DMS 273 (cell line): ENCODE measurements at regions not wholly inside any gene's neighbourhood (a gene's known extent, or its start where the extent isn't known, plus 50 kb on each side); places are given as distances from the start of the nearest gene placed in this dataset.
"Not testable (repeated sequence)": the region's sequence is repeated elsewhere in the genome, so short reads cannot be mapped to it uniquely, and the experiment has no call there.

Experiments used
- DNase-seq: peaks from one replicate; lab custom pipeline; 2025; ENCODE audit not compliant: unreplicated experiment; lab: John Stamatoyannopoulos, UW

GRCh38 chr19:27890206-27890605 is 1322.7 kb downstream of the UQCRFS1 start:
- DNase-seq: no peak

DNA sequence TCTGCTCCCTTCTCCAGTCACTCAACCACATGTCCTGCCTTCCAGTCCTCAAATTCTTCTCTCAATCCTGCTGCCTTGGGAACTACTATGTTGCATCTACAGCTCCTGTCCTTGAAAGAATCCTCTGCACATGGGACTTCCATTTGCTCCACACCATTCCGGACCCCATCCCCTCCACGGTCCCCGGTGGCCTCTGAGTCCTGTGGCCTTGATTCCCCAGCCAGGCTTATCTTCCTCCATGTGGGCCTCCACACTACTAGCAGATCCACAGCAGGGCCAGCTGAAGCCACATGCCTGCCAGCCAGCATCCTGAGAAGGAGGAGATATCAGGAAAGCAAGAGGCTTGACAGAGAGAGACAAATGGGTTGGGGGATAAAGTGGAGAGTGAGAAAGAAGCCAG is 1323.8 kb downstream of the UQCRFS1 start:
- no peak for DNase-seq

- DNase-seq: no peak
These were observed 1325.0 kb downstream of the UQCRFS1 start for GRCh38 chr19:27887946-27888345.

DNA sequence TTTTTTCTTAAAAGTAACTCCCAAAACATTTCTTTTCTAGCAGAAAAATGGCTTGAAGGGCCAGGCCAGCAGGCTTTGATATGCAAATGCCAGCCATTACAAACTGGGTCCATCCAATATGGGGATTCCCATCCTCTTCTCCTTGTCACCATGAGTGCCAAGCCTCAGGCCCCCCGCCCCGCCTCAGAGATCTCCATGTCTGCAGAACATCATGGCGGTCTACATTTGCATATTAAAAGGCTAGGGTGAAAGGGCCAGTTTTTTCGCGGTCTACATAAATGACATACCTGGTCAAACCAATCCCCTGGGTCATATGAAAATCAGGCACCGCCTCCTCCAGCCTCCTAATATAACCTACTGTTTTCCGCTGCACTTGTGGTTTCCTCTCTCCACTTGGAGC is 1327.6 kb downstream of the UQCRFS1 start:
- no peak for DNase-seq

DNA sequence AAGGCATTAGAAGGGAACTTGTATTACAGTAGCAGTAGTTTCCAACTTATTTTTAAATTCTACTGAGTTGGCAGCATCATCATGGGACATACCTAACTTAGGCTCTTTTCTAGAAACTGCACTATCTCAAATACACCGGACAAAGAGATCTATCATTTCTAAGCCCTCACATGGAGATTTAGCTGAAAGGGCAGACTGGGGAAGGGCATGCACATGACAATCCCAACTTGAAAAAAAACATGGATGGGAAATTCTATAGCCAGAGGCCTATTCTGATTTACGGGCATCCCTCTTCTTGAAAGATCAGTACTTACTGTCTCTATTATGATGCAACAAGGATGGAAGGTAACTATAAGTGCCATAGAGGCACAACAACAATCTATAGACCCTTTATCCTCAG is 1328.6 kb downstream of the UQCRFS1 start:
- DNase-seq: no peak

DNA sequence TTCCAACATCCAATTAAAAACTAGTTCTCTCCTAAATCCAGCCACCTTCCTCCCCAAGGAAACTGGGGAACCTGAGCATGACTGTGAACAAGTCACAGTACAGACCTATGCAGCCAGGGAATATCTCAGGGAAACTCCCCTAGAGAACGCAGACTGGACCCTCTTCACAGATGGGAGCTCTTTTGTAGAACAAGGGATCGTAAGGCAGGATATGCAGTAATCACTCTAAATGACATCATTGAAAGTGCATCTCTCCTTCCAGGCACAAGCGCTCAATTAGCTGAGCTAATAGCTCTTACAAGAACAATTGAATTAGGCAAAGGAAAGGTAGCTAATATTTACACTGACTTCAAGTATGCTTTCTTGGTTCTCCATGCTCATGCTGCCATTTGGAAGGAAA is 1331.7 kb downstream of the UQCRFS1 start:
- no peak for DNase-seq

DNA sequence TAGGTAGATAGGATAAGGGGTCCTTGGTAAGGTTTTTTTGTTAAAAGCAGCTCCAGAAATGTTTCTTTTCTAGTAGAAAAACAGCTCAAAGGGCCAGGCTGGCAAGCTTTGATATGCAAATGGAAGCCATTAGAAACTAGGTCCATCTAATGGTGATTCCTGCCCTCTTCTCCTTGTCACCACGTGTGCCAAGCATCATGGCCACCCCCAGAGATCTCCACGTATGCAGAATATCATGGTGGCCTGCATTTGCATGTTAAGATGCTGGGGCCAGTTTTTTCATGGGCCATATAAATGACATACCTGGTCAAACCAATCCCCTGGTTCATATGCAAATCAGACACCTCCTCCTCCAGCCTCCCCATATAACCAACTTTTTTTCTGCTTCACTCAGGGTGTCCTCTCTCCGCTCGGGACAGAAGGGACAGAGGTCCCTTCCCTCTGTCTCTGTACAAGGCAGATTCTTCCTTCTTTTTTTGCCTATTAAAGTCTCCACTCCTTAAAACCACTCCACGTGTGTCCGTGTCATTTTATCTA is 1335.9 kb downstream of the UQCRFS1 start:
- no peak for DNase-seq

DNA sequence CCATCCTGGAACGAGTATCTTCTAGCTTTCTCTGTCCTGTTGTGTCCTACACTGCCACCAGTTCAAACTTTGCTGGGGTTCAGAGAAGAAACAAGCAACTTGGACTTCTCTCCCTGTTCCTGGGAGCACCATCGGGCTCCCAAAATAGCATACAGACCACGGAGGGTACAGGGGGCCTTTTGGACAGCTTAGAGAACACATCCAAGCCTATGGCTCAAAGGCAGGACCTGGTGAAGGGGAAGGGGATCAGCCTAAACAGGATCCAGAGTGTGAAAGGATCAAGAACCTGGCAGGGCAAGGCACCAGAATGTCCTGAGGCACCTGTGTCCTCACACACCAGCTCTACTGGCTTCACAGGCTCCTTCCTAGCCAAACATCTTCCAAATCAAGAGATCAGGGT is 1336.5 kb downstream of the UQCRFS1 start:
- DNase-seq: no peak

- no peak for DNase-seq
These were observed 1340.6 kb downstream of the UQCRFS1 start for GRCh38 chr19:27872370-27872769.

GRCh38 chr19:27870293-27870692 is 1342.7 kb downstream of the UQCRFS1 start:
- no peak for DNase-seq

DNA sequence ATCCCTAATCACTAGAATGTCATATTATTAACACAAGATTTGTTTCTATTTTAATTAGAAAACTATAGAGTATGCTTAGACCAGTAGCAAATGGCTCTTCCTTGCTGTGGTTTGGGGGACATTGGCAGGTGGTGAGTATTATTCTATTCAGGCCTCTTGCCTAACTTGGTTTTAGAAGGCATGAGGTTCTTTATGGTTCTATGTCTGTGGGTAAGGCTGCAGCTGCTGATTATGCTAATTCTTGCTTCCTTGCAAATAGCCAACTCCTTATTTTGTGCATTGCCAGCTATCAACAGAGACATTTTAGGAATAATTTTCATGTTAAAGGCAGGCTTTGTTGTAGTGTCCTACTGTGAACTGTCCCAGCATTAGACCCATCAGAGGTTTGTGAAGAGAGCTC is 1344.9 kb downstream of the UQCRFS1 start:
- no peak for DNase-seq

DNA sequence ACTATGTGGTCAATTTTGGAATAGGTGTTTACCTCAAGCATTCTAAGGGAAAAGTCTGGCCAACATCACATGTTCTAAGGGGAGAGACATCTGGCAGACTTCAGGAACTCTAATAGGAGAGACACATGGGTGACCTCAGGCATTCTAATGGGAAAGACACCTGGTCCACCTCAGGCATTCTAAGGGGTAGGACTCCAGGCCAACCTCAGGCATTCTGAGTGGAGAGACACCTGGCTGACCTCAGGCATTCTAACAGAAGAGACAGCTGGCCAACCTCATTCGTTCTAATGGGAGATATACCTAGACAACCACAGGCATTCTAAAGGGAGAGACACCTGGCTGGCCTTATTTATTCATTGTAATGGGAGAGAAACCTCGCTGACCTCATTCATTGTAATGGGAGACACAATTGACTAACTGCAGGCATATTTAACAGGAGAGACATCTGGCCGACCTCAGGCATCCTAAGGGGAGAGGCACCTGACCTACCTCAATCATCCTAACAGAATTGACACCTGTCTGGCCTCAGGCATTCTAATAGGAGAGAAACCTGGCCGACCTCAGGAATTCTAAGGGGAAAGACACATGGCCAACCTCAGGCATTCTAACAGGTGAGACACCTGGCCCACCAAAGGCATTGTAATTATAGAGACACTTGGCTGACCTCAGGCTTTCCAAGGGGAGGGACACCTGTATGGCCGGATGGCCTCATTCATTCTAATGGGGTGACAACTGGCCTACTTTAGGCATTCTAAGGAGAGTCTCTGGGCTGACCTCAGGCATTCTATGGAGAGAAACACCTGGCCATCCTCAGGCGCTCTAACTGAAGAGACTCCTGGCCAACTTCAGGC is 1346.8 kb downstream of the UQCRFS1 start:
- DNase-seq: no peak

GRCh38 chr19:27861411-27861975 is 1351.5 kb downstream of the UQCRFS1 start:
- no peak for DNase-seq

- no peak for DNase-seq
These were observed 1352.5 kb downstream of the UQCRFS1 start for GRCh38 chr19:27860309-27860934.

GRCh38 chr19:27859689-27860088 is 1353.3 kb downstream of the UQCRFS1 start:
- no peak for DNase-seq

DNA sequence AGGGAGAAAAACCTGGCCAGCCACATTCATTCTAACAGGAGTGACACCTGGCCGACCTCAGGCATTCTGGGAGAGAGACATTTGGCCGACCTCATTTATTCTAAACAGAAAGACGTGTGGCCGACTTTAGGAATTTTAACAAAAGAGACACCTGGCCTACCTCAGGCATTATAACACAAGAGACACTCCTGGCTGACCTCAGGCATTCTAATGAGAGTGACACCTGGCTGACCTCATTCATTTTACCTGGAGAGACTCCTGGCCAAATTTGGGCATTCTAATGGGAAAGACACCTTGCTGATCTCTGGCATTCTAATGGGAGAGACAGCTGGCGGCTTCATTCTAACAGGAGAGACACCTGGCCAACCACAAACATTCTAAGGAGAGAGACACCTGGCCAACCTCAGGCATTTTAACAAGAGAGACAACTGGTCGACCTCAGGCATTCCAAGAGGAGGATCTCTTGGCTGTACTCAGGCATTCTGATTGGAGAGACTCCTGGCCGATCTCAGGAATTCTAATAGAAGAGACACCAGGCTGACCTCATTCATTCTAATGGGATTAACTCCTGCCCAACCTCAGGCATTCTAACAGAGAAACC is 1353.9 kb downstream of the UQCRFS1 start:
- DNase-seq: no peak

DNA sequence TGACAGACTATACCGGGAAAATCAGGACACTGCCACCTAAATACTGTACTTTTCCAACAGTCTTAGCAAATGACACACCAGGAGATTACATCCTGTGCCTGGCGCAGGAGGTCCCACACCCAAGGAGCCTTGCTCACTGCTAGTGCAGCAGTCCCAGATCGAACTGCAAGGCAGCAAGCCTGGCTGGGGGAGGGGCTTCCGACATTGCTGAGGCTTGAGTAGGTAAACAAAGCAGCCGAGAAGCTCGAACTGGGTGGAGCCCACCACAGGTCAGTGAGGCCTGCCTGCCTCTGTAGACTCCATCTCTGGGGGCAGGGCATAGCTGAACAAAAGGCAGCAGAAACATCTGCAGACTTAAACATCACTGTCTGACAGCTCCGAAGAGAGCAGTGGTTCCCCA is 1360.0 kb downstream of the UQCRFS1 start:
- not testable (repeated sequence) for DNase-seq

- no peak for DNase-seq
These were observed 1361.3 kb downstream of the UQCRFS1 start for GRCh38 chr19:27851543-27852060.

DNA sequence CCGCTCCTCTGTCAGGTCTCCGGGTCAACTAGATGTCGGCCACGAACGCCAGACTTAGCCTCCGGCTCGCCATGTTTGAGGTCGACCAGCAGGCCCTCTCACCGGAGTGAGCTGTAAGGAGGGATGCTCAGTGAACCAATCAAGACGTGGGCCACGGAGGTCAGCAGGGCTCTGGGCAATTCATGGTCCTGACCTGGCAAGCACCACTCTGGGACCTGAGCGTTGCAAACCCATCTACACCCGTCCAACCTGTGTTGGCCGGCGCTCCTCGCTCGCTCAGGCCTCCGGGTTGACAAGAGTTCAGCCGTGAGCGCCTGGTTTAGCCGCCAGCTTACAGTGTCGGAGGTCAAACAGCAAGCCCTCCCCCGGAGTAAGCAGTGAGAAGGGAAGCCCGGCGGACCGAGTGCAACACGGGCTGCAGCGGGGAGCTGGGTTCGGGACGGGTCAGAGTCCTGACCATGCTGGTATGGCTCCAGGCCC is 1361.9 kb downstream of the UQCRFS1 start:
- no peak for DNase-seq

- DNase-seq: no peak
These were observed 1366.0 kb downstream of the UQCRFS1 start for GRCh38 chr19:27846944-27847343.

- DNase-seq: no peak
These were observed 1368.7 kb downstream of the UQCRFS1 start for GRCh38 chr19:27844261-27844660.
